ENCODE measurements at regions not wholly inside any gene's neighbourhood (a gene's known extent, or its start where the extent isn't known, plus 50 kb on each side); places are given as distances from the start of the nearest gene placed in this dataset.

GRCh38 chr6:22091424-22091948 is 205.3 kb downstream of the PRL start:
- Histone ChIP-seq H3K27me3 (no peaks in the 10 kb centered on the region), H3K27ac (replicated peaks in 1 of 4) (no peak overlapping the region), H3K4me3 (no peak overlapping the region), H3K4me1 (no peaks in the 10 kb centered on the region), H3K9me3 (no peaks in the 10 kb centered on the region), H3K36me3 (no peaks in the 10 kb centered on the region)
- 90% methylated on average over 5 of the region's 5 CpGs for WGBS
- TF ChIP-seq EP300 (IDR thresholded peaks at IDR 0.05), result no peak
- no peak for TF ChIP-seq CTCF (IDR thresholded peaks at IDR 0.05)
- no peak for TF ChIP-seq POLR2AphosphoS5 (IDR thresholded peaks at IDR 0.05)
- no peak for TF ChIP-seq POLR2A (IDR thresholded peaks at IDR 0.05; ENCODE audit: low read depth)
- intact Hi-C loops (cut with DNase I), result no loop called here
- DNase-seq (ENCODE audit: extremely low spot score), result no peak

GRCh38 chr6:22095836-22096235 is 201.0 kb downstream of the PRL start:
- no peaks in the 10 kb centered on the region for H3K4me1 ChIP-seq
- TF ChIP-seq POLR2AphosphoS5 (IDR thresholded peaks at IDR 0.05) (no peak), EP300 (IDR thresholded peaks at IDR 0.05) (no peak), CTCF (IDR thresholded peaks at IDR 0.05) (no peak), POLR2A (IDR thresholded peaks at IDR 0.05; ENCODE audit: low read depth) (no peak)
- no peak for DNase-seq (ENCODE audit: extremely low spot score)
- H3K27me3 ChIP-seq, result no peaks in the 10 kb centered on the region
- intact Hi-C loops (cut with DNase I), result no loop called here
- 89% methylated on average over 1 of the region's 1 CpG for WGBS
- H3K36me3 ChIP-seq, result no peaks in the 10 kb centered on the region
- no peak overlapping the region for H3K4me3 ChIP-seq
- no peak overlapping the region for H3K27ac ChIP-seq (replicated peaks in 1 of 4)
- H3K9me3 ChIP-seq, result no peaks in the 10 kb centered on the region

- intact Hi-C loops (cut with DNase I), result no loop called here
- DNase-seq (ENCODE audit: extremely low spot score), result no peak
- H3K4me3 ChIP-seq, result no peak overlapping the region
- H3K27ac ChIP-seq (replicated peaks in 1 of 4), result no peak overlapping the region
- no peaks in the 10 kb centered on the region for H3K27me3 ChIP-seq
- no peaks in the 10 kb centered on the region for H3K9me3 ChIP-seq
- TF ChIP-seq POLR2A (IDR thresholded peaks at IDR 0.05; ENCODE audit: low read depth), result no peak
- TF ChIP-seq EP300 (IDR thresholded peaks at IDR 0.05), result no peak
- TF ChIP-seq POLR2AphosphoS5 (IDR thresholded peaks at IDR 0.05), result no peak
- no peak for TF ChIP-seq CTCF (IDR thresholded peaks at IDR 0.05)
- H3K4me1 ChIP-seq, result no peaks in the 10 kb centered on the region
- no peaks in the 10 kb centered on the region for H3K36me3 ChIP-seq
Observed at GRCh38 chr6:22098601-22099031, 198.2 kb downstream of the PRL start.

- TF ChIP-seq EP300 (IDR thresholded peaks at IDR 0.05) (no peak), CTCF (IDR thresholded peaks at IDR 0.05) (no peak), POLR2A (IDR thresholded peaks at IDR 0.05; ENCODE audit: low read depth) (no peak), POLR2AphosphoS5 (IDR thresholded peaks at IDR 0.05) (no peak)
- Histone ChIP-seq H3K4me3 (no peak overlapping the region), H3K9me3 (no peaks in the 10 kb centered on the region), H3K4me1 (no peaks in the 10 kb centered on the region), H3K27ac (replicated peaks in 1 of 4) (no peak overlapping the region), H3K27me3 (no peaks in the 10 kb centered on the region), H3K36me3 (no peaks in the 10 kb centered on the region)
- DNase-seq (ENCODE audit: extremely low spot score), result no peak
- WGBS, result 75% methylated on average over 7 of the region's 7 CpGs
- intact Hi-C loops (cut with DNase I), result no loop called here
Observed at GRCh38 chr6:22099231-22099630, 197.6 kb downstream of the PRL start.

- no peaks in the 10 kb centered on the region for H3K9me3 ChIP-seq
- H3K27me3 ChIP-seq, result no peaks in the 10 kb centered on the region
- intact Hi-C loops (cut with DNase I), result no loop called here
- H3K27ac ChIP-seq (replicated peaks in 1 of 4), result no peak overlapping the region
- H3K36me3 ChIP-seq, result no peaks in the 10 kb centered on the region
- 78% methylated on average over 5 of the region's 5 CpGs for WGBS
- H3K4me3 ChIP-seq, result no peak overlapping the region
- no peaks in the 10 kb centered on the region for H3K4me1 ChIP-seq
- no peak for DNase-seq (ENCODE audit: extremely low spot score)
- TF ChIP-seq CTCF (IDR thresholded peaks at IDR 0.05) (no peak), POLR2AphosphoS5 (IDR thresholded peaks at IDR 0.05) (no peak), EP300 (IDR thresholded peaks at IDR 0.05) (no peak), POLR2A (IDR thresholded peaks at IDR 0.05; ENCODE audit: low read depth) (no peak)
Observed at GRCh38 chr6:22099923-22100322, 196.9 kb downstream of the PRL start.

All from esophagus muscularis mucosa (tissue), 4 donors.